HG02973 (cell line): ENCODE measurements at regions not wholly inside any gene's neighbourhood (a gene's known extent, or its start where the extent isn't known, plus 50 kb on each side); places are given as distances from the start of the nearest gene placed in this dataset.
"Not testable (repeated sequence)": the region's sequence is repeated elsewhere in the genome, so short reads cannot be mapped to it uniquely, and the experiment has no call there.

Experiments
- ATAC-seq: cut with Tn5 transposase; IDR thresholded peaks from one replicate; pipeline ENCODE4 v1.9.1; 2021; ENCODE audit warnings: moderate library complexity; ENCODE audit not compliant: unreplicated experiment

DNA sequence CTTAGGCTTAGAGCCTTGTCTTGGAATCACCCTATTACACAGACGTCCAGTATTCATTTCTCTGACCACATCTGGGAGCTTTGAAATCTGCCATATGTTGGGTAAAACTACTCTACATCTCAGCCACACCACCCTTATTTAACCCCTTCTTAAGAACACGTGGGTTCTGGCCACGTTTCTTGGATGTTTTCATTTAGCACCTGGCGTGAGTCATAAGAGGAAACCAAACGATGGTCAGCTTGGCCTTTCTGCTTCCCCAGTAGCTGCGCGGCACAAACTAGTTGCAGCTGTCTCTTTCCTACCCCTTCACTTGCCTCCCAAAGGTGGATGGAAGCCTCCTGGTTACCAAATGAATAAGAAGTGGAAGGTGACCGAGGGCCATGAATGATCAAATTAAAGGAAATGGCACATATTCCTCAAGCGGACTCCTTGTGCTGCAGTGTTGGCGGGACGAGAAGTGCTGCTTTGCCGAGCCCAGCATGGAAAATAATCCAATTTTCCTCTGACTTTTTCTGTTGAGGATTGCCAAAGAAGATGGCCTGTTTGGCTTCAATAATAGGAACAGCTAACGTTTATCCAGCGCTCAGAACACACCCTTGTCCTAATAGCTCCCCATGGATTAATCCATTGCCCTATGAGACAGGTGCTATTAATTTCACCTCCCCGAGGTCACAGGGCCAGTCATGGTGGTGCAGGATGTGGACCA lies 154.1 kb downstream of the ZNF664 start:
- ATAC-seq: no peak

DNA sequence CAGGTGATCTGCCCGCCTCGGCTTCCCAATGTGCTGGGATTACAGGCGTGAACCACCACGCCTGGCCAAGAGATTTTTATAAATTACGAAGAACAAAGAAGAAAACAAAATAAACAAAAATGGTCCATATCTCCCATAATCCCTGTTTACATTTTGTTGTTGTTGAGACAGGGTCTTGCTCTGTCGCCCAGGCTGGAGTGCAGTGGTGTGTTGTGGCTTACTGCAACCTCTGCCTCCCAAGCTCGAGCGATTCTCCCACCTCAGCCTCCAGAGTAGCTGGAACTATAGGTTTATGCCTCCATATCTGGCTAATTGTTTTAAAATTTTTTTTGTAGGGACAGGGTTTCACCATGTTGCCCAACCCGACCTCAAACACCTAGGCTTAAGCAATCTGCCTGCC lies 156.1 kb downstream of the ZNF664 start:
- no peak for ATAC-seq

DNA sequence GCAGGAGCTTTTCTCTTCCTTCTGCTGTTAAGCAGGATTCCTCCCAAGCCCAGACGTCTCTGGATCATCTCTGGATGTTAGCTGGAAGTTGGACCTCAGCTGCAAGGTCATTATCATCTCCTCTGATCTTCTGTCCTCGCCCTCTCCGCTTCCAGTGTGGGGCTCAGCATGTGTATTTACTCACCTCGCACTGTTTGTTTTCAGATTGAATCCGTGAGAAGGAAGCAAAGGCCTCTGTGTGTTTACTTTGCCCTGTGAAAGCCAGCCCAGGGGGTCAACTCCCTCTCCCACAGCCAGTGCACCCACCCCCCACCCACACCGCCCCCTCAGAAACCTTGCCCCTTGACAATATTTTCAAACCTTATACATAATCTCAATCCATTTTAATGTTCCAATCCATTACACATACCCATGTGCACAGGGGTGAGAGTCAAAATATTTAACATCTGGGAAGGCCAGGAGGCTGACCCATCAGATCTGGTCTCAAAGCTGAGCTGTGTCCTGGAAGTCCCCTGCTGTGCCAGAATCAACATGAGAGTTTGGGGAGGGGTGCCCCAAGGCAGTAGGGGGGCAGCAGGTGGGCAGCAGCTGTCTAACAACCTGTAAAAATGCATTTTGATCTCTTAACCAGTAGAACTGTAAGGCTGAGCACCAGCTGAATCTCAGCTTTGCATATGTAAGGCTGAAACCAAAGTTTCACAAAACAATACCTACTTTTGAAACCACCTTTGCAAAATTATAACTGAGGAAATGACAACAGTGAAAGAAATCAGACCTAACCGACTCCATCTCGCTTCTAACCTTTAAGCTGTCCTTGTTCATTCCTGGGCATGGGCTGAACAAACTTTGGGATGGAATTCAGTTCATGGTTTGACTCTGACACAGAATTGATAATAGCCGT lies 157.9 kb downstream of the ZNF664 start:
- ATAC-seq: peak; percentile 63

DNA sequence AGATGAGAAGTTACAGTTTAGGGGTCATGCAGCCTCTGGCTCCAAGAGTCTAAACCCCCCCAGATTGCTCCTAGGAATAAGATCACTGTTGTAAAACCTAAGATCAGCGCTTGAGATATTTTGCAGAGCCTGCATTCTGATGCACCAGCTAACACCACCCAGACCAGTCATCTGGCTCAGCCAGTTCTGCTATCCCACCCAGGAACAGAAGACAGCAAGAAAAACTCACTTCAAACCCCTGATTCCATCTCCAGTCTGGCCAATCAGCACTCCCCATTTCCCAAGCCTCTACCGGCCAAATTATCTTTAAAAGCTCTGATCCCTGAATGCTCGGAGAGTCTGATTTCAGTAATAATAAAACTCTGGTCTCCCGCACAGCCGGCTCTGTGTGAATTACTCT lies 158.6 kb downstream of the ZNF664 start:
- ATAC-seq: no peak

- no peak for ATAC-seq
These were observed 159.5 kb downstream of the ZNF664 start for GRCh38 chr12:124132530-124132929.

DNA sequence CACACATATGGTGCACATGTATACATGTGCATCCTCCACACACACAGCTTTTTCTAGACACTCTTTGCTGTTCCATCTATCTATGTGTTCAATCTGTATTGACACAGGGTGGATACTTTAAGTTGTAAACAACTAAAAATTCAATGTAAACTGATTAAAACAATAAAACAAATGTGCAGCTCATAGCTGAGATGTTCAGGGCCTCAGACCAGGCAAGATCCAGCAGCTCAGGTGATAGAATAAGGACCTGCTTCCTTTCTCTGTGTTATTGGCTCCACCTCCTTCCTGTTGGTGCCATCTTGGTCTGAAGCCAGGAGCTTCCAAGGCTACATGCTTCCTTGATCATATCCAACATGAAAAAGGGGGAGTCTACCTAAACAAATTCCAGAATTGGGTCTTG lies 158.1 kb upstream of the RFLNA start:
- ATAC-seq: no peak

DNA sequence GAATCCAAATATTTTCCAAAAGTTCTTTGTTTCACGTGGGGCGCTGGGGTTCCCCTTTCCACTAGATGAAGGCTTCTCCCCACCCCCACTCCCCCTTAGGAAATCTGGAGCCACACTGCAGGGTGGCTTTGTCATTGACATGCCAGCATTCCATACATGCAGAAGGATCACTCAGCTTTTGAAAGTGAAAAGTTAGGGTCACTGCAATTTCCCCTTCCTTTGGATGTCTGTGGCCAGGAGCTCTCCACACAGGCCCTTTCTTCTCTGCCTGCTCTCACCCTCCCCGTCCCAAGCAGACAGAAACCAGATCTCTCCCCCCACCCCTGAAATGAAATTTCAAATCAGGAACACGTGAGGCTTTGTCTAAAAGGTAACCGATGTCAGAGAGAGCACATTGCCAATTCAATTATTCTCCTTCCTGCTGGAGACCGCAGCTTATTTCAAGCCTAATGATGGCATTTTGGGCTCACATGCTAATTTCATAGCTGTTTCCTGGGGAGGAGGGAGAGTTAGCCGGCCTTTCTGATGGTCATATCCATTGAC lies 153.9 kb upstream of the RFLNA start:
- no peak for ATAC-seq

- not testable (repeated sequence) for ATAC-seq
These were observed 153.3 kb upstream of the RFLNA start for GRCh38 chr12:124141611-124142010.

DNA sequence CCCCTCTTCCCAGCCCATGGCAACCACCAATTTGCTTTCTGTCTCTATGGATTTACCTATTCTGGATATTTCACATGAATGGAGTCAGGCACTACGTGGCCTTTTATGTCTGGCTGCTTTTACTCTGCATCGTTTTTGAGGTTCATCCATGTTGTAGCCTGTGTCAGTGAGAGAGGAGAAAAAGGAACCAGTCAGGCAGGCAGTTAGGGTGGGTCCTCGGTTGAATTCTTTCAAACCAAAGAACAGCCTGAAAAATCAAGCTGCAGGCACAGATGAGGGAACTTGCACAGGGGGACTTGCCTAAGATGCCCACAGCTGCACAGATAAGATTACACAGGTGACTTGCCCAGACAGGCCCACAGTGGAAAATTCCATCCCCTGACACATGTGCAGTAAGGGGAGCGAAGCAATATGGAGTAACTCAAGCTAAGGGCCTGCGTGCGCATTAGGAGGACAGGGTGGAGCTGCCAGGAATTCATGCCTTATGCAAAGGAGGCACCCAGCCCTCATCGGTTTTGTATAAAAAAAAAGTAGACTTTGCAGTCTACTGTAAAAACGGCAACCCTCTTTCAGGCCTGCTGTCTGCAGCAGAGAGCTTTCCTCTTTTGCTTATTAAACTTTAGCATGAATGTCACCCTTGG lies 152.4 kb upstream of the RFLNA start:
- ATAC-seq: no peak

- ATAC-seq: no peak
These were observed 151.2 kb upstream of the RFLNA start for GRCh38 chr12:124143726-124144125.

- ATAC-seq: no peak
These were observed 150.2 kb upstream of the RFLNA start for GRCh38 chr12:124144531-124145194.

DNA sequence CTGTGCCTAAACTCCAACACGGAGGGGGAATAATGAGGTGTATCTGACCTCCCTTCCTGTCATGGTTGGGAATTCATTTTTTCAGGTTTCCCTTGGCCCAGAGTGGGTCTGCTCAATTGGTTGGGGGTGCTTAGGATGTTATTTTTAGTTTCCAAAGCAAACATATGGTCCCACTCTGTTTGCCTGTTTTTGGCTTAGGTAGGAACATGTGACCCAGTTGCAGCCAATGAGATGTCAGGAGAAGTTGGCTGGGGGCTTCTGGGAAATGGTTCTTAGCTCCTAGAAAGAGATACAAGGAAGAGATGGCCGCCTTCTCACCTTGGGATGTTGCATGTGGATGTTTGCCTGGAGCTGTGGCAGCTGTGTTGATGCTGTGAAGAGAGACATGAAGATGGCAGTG lies 147.9 kb upstream of the RFLNA start:
- ATAC-seq: no peak

- ATAC-seq: no peak
These were observed 147.3 kb upstream of the RFLNA start for GRCh38 chr12:124147575-124147974.

DNA sequence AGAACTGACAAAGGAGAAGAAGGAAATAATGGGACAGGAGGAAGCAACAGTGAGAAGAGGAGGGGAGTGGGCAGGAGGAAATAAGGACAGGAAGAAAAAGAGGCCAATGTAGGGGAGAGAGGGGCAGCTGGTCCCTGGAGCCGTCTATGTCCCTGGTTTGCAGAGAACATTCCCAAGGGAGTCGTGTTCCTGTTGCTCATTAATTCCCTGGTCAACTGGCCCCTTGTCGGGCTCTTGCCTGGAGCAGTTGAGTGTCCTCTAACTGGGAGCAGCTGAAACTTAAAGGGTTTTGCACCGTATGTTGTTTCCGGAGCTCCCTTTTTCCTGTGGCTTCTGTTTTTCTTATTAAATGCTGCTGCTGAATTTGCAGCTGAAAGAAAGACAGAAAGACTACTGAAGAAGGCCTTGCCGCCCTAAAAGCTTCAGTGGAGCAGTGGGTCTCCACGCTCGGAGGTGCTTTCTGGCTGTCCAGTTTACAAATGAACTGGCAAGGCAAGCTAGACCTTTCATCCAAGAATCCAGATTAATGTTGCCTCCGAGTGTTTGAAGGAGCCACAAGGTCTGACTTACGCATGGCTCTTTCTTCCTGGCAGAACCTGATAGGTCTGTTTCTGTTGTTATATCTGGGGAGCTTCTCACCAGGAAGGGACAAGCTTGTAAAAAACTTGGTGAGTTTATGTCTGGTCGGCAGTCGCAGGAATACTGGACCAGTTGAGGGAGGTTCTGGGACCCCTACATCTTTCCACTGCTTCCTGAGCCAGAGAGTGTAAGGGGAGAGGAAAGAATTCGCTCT lies 146.2 kb upstream of the RFLNA start:
- no peak for ATAC-seq

DNA sequence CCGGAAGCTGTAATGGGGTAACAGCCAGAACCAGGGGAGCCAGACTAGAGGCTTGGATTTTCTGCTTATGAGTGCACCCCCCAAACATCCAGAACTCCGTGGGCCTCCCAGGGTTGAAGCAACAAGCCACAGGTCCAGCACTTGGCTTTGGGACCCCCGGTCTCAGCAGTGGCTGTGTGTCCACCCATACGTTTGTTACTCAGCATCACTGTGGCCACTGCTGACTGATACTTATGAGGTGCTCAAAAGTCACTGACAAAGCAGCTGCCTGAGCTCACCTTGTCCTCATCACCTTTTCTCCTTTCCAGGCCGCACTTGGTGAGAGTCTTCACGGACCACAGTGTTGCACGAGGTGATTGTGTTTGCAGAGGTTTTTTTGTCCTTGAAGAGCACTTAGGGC lies 145.6 kb upstream of the RFLNA start:
- no peak for ATAC-seq

GRCh38 chr12:124150168-124150567 lies 144.7 kb upstream of the RFLNA start:
- ATAC-seq: no peak

DNA sequence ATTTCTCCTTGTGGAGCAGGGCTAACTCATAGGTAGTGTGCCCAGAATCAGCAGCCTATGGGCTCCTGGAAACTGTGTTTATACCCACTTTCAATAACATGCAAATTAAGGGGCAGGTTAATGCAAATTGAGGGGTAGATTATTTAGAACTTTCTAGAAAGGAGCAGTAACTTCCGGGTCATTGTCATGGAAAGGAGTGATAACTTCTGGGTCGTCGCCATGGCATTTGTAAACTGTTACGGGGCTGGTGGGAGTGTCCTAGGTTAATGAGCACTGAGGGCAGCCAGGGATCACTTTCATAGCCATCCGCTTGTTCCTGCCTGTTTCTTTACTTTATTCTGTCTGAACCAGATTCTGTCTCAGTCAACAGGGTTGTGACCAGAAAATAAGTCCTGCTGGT lies 143.3 kb upstream of the RFLNA start:
- ATAC-seq: no peak

- ATAC-seq: no peak
These were observed 142.2 kb upstream of the RFLNA start for GRCh38 chr12:124152731-124153130.

DNA sequence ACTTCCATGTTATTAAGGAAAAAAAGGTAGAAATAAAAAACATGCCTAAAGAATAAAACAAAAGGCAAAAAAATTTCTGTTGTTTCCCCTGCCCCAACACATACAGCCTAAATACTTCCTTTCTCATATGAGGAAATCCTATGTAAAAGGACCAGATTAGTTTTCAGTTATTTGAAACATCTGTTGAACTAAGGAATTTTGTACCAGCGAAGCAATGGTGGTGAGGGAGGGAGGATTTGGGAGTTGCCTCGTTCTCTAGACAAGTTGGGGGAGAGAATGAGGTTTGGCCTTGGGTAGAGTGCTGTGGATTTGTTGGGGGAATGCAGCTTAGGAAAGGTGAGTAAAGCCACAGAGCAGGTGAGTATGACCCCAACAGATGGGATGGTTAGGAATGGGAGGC lies 141.5 kb upstream of the RFLNA start:
- ATAC-seq: no peak

DNA sequence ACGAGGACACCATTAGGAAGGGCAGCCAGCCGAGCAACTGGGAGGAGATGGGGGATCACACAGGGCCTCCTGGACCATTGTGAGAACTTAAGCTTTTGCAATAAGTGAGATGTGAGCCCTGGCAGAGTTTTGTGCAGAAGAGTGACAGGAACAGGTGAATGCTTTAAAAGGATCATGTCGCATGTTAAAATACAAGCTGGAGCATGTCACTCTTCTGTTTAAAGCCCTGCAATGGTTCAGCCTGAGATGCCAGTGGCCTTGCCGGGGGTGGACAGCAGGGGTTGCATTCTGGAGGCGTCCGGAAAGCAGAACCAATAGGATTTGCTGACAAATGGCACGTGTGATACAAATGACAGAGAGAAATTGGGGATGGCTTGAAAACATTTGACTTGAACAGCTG lies 137.5 kb upstream of the RFLNA start:
- ATAC-seq: no peak
